ENCODE measurements at regions not wholly inside any gene's neighbourhood (a gene's known extent, or its start where the extent isn't known, plus 50 kb on each side); places are given as distances from the start of the nearest gene placed in this dataset.

GRCh38 chr2:18684206-18685038 lies 95.1 kb upstream of the NT5C1B start:
- intact Hi-C loops (cut with micrococcal nuclease), result no loop called here

GRCh38 chr2:18682681-18683080 lies 93.3 kb upstream of the NT5C1B start:
- intact Hi-C loops (cut with micrococcal nuclease), result no loop called here

GRCh38 chr2:18677280-18677679 lies 87.9 kb upstream of the NT5C1B start:
- intact Hi-C loops (cut with micrococcal nuclease), result no loop called here

- intact Hi-C loops (cut with micrococcal nuclease), result no loop called here
These were observed 84.9 kb upstream of the NT5C1B start for GRCh38 chr2:18674309-18674708.

GRCh38 chr2:18671363-18671762 lies 82.0 kb upstream of the NT5C1B start:
- intact Hi-C loops (cut with micrococcal nuclease), result no loop called here

GRCh38 chr2:18668221-18668620 lies 78.9 kb upstream of the NT5C1B start:
- intact Hi-C loops (cut with micrococcal nuclease), result no loop called here

GRCh38 chr2:18664421-18664820 lies 75.1 kb upstream of the NT5C1B start:
- intact Hi-C loops (cut with micrococcal nuclease), result no loop called here

- intact Hi-C loops (cut with micrococcal nuclease), result no loop called here
These were observed 74.5 kb upstream of the NT5C1B start for GRCh38 chr2:18663861-18664260.

- intact Hi-C loops (cut with micrococcal nuclease), result no loop called here
These were observed 73.3 kb upstream of the NT5C1B start for GRCh38 chr2:18662689-18663088.

GRCh38 chr2:18659915-18660314 lies 70.5 kb upstream of the NT5C1B start:
- intact Hi-C loops (cut with micrococcal nuclease), result no loop called here

- intact Hi-C loops (cut with micrococcal nuclease), result no loop called here
These were observed 66.7 kb upstream of the NT5C1B start for GRCh38 chr2:18656048-18656447.

- intact Hi-C loops (cut with micrococcal nuclease), result no loop called here
These were observed 62.7 kb upstream of the NT5C1B start for GRCh38 chr2:18651842-18652774.

- intact Hi-C loops (cut with micrococcal nuclease), result no loop called here
These were observed 60.9 kb upstream of the NT5C1B start for GRCh38 chr2:18650221-18650620.

GRCh38 chr2:18649502-18650135 lies 60.2 kb upstream of the NT5C1B start:
- intact Hi-C loops (cut with micrococcal nuclease), result no loop called here

- intact Hi-C loops (cut with micrococcal nuclease), result no loop called here
These were observed 58.8 kb upstream of the NT5C1B start for GRCh38 chr2:18648161-18648560.

GRCh38 chr2:18647731-18648130 lies 58.4 kb upstream of the NT5C1B start:
- intact Hi-C loops (cut with micrococcal nuclease), result no loop called here

- intact Hi-C loops (cut with micrococcal nuclease), result no loop called here
These were observed 55.9 kb upstream of the NT5C1B start for GRCh38 chr2:18645315-18645714.

GRCh38 chr2:18644115-18644462 lies 54.7 kb upstream of the NT5C1B start:
- intact Hi-C loops (cut with micrococcal nuclease), result no loop called here

GRCh38 chr2:18643326-18644114 lies 54.2 kb upstream of the NT5C1B start:
- intact Hi-C loops (cut with micrococcal nuclease), result no loop called here

GRCh38 chr2:18641823-18642222 lies 52.5 kb upstream of the NT5C1B start:
- intact Hi-C loops (cut with micrococcal nuclease), result no loop called here

- intact Hi-C loops (cut with micrococcal nuclease), result no loop called here
These were observed 50.5 kb upstream of the NT5C1B start for GRCh38 chr2:18639756-18640453.
